ENCODE measurements at regions not wholly inside any gene's neighbourhood (a gene's known extent, or its start where the extent isn't known, plus 50 kb on each side); places are given as distances from the start of the nearest gene placed in this dataset.

DNA sequence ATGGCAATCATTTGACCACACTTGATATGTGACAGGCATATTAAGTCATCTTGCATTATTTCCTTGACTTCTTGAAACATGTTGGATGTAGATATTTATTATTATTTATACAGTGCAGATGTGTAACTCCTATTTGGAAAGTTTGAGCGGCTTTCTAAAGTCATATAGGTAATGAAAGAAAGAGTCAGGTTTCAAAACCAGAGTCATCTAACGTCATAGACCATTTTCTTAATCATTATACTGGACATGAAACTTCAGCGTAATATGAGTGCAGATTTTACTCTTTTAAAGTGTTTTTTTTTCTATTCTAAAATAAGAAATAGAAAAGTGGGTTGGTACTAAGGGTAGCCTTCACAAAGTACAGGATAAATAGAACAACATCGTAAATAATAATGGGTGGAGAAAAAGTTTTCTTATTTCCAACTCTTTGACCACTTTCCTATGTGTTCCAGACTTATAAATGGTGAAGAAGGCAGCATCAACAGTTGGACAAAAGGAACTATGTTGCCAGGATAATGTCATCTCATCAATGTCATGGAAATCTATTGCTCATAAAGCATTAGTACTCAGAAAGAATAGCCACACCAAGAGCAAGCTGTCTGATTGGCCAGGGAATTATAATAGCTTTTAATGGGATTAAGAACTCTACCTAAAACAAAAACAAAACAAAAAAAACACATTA is 108.0 kb upstream of the PCDH18 start:
- Histone ChIP-seq H3K36me3 (replicated peaks) (no peaks in the 10 kb centered on the region), H3K27ac (no peak overlapping the region), H3K27me3 (replicated peaks) (no peaks in the 10 kb centered on the region), H3K4me3 (ENCODE audit: low read depth, low read length) (no peak overlapping the region)
- in situ Hi-C loops (cut with HindIII; ENCODE audit: low pct_ligation_motif_present, low sequenced_read_pairs), result no loop called here
- TF ChIP-seq, protein P1, sequence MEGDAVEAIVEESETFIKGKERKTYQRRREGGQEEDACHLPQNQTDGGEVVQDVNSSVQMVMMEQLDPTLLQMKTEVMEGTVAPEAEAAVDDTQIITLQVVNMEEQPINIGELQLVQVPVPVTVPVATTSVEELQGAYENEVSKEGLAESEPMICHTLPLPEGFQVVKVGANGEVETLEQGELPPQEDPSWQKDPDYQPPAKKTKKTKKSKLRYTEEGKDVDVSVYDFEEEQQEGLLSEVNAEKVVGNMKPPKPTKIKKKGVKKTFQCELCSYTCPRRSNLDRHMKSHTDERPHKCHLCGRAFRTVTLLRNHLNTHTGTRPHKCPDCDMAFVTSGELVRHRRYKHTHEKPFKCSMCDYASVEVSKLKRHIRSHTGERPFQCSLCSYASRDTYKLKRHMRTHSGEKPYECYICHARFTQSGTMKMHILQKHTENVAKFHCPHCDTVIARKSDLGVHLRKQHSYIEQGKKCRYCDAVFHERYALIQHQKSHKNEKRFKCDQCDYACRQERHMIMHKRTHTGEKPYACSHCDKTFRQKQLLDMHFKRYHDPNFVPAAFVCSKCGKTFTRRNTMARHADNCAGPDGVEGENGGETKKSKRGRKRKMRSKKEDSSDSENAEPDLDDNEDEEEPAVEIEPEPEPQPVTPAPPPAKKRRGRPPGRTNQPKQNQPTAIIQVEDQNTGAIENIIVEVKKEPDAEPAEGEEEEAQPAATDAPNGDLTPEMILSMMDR (IDR thresholded peaks at IDR 0.05; ENCODE audit: low read depth, low read length, missing control alignments), result no peak
- no peak for DNase-seq

DNA sequence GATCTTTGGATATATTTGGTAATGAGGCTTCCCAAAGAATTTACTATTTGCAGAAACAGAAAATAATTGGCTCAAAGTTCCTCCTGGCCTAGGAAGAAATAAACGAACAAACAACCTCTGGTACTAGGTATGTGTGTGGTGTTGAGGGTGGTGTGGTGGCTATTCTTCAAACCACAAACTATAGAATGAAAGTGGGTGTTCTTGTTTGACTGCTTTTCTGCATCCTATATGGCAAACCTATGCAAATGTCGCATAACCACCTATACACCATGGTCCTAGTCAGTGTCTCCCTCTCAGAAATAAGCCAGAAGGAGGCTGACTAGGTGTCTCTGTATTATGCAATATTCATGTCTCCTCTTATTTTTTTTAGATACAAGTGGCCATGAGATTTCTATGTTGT is 106.6 kb upstream of the PCDH18 start:
- Histone ChIP-seq H3K36me3 (replicated peaks) (no peaks in the 10 kb centered on the region), H3K4me3 (ENCODE audit: low read depth, low read length) (no peak overlapping the region), H3K27me3 (replicated peaks) (no peaks in the 10 kb centered on the region), H3K27ac (no peak overlapping the region)
- DNase-seq, result no peak
- in situ Hi-C loops (cut with HindIII; ENCODE audit: low pct_ligation_motif_present, low sequenced_read_pairs), result no loop called here
- TF ChIP-seq, protein P1 (IDR thresholded peaks at IDR 0.05; ENCODE audit: low read depth, low read length, missing control alignments), result no peak

DNA sequence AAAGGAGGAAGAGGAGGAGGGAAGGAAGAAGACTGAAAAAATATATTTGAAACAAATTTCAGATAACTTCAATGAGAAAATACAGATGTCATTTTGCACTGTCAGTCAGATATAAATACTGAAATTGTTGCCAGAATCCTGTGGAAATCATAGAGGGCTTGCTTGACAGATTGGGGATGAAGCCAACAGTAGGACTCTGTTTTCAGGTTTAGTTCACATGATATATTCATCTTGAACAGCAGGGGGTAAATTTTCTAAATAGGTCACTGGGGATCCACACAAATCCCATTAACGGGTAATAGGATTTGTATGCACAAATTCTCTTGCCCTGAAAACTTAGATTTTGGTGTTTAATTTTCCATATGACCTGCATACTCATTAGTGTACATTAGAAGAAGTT is 103.3 kb upstream of the PCDH18 start:
- no peak overlapping the region for H3K27ac ChIP-seq
- H3K27me3 ChIP-seq (replicated peaks), result no peaks in the 10 kb centered on the region
- TF ChIP-seq, protein P1 (IDR thresholded peaks at IDR 0.05; ENCODE audit: low read depth, low read length, missing control alignments), result no peak
- H3K36me3 ChIP-seq (replicated peaks), result no peaks in the 10 kb centered on the region
- no peak for DNase-seq
- no peak overlapping the region for H3K4me3 ChIP-seq (ENCODE audit: low read depth, low read length)
- in situ Hi-C loops (cut with HindIII; ENCODE audit: low pct_ligation_motif_present, low sequenced_read_pairs), result no loop called here

DNA sequence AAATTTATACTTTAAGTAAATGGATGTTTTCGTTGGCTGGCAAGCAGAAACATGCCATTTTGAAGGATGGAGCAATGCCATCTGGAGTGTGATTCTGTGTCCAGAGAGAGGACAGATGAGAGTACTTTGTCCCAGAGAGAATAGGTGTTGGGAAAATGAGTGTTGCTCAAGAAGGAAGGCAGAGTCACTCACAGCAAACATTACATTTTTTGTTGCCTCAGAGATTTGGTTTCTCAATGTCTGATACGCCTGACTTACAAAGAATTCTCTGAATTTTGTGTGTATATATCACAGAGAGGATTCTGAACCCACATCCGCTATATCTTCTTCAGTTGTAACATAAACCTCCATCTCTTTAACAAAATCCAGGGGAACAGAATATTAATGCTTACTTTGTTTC is 102.8 kb upstream of the PCDH18 start:
- Histone ChIP-seq H3K27ac (no peak overlapping the region), H3K27me3 (replicated peaks) (no peaks in the 10 kb centered on the region), H3K4me3 (ENCODE audit: low read depth, low read length) (no peak overlapping the region), H3K36me3 (replicated peaks) (no peaks in the 10 kb centered on the region)
- peak; percentile 7 for DNase-seq
- TF ChIP-seq, protein P1 (IDR thresholded peaks at IDR 0.05; ENCODE audit: low read depth, low read length, missing control alignments), result no peak
- in situ Hi-C loops (cut with HindIII; ENCODE audit: low pct_ligation_motif_present, low sequenced_read_pairs), result no loop called here

DNA sequence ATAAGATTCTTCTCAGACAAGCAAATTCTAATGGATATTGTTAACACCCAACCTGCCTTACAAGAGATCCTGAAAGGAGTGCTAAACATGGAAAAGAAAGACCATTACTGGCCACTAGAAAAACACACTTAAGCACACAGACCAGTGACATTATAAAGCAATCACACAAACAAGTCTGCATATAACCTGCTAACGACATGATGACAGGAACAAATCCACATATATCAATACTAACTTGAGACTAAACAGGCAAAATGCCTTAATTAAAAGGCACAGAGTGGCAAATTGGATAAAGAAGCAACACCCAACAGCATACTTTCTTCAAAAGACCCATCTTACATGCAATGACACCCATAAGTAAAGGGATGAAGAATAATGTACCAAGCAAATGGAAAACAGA is 100.5 kb upstream of the PCDH18 start:
- Histone ChIP-seq H3K27me3 (replicated peaks) (no peaks in the 10 kb centered on the region), H3K27ac (no peak overlapping the region), H3K36me3 (replicated peaks) (no peaks in the 10 kb centered on the region), H3K4me3 (ENCODE audit: low read depth, low read length) (no peak overlapping the region)
- in situ Hi-C loops (cut with HindIII; ENCODE audit: low pct_ligation_motif_present, low sequenced_read_pairs), result no loop called here
- no peak for DNase-seq
- TF ChIP-seq, protein P1 (IDR thresholded peaks at IDR 0.05; ENCODE audit: low read depth, low read length, missing control alignments), result no peak

DNA sequence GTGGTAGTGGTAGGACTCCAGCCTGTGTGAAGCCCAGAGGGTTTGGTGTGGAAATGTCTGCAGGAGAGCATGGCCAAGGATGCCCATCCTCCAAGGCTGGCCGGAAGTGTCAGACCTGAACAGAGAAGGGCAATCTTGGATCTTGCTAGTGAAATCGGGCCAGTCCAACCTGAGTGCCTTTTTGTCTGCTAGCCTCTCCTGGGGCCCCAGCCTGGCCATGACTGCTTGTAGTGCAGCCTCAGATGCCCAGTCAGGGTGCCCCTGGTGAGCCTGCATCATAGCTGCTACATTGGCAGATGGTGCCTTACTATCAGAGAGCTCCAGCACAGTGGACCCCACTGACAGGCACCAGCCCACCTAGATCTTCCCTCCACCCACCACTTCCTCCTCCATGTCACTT is 99.3 kb upstream of the PCDH18 start:
- Histone ChIP-seq H3K27ac (no peak overlapping the region), H3K36me3 (replicated peaks) (no peaks in the 10 kb centered on the region), H3K27me3 (replicated peaks) (no peaks in the 10 kb centered on the region), H3K4me3 (ENCODE audit: low read depth, low read length) (no peak overlapping the region)
- TF ChIP-seq, protein P1 (IDR thresholded peaks at IDR 0.05; ENCODE audit: low read depth, low read length, missing control alignments), result no peak
- no peak for DNase-seq
- in situ Hi-C loops (cut with HindIII; ENCODE audit: low pct_ligation_motif_present, low sequenced_read_pairs), result no loop called here
